Vagina (tissue), 2 donors: ENCODE measurements at regions not wholly inside any gene's neighbourhood (a gene's known extent, or its start where the extent isn't known, plus 50 kb on each side); places are given as distances from the start of the nearest gene placed in this dataset.

Experiments used
- CTCF ChIP-seq, 3 experiments: fragments of 450-650 bp in 2 of 3; fragments of 200-600 bp in 1 of 3; sonication (generic) in 1 of 3; IDR thresholded peaks; one replicate each; pipeline ENCODE4 v1.5.1; 2017 to 2019; ENCODE audit warnings: antibody characterized with exemption in 3 of 3, mild to moderate bottlenecking in 2 of 3, moderate library complexity in 2 of 3
- POLR2AphosphoS5 ChIP-seq, 2 donors: sonication (generic); formaldehyde crosslinking; IDR thresholded peaks; one replicate each; pipeline ENCODE4 v1.9.0; 2017; ENCODE audit warnings: antibody characterized with exemption in 2 of 2, mild to moderate bottlenecking in 2 of 2, low read depth in 1 of 2; ENCODE audit not compliant: insufficient read depth in 1 of 2

GRCh38 chr15:59828263-59828662 is 139.1 kb upstream of the BNIP2 start:
- TF ChIP-seq POLR2AphosphoS5 (IDR thresholded peaks at IDR 0.05; ENCODE audit: insufficient read depth in 1 of 2, low read depth in 1 of 2) (no peak), CTCF (IDR thresholded peaks at IDR 0.05) (no peak)
